GM10248 (cell line): ENCODE measurements at regions not wholly inside any gene's neighbourhood (a gene's known extent, or its start where the extent isn't known, plus 50 kb on each side); places are given as distances from the start of the nearest gene placed in this dataset.

Source experiments
- CTCF ChIA-PET: fragments of 300-600 bp; sonication (Branson Sonifier 250); formaldehyde crosslinking; extraction: SDS; loops from one replicate; lab custom pipeline; 2021; ENCODE audit warnings: antibody characterized with exemption; lab: Yijun Ruan, JAX
- POLR2A ChIA-PET: fragments of 350-650 bp; sonication (Branson Sonifier 250); formaldehyde crosslinking; extraction: SDS; loops from one replicate; lab custom pipeline; 2020; ENCODE audit warnings: antibody characterized with exemption; lab: Yijun Ruan, JAX
- DNase-seq: peaks from one replicate; pipeline ENCODE4 v3.0.0; 2012; ENCODE audit errors: extremely low spot score
- CTCF ChIP-seq: IDR thresholded peaks from 2 replicates; pipeline ENCODE4 v1.5.1; 2012; ENCODE audit warnings: mild to moderate bottlenecking, low read depth; ENCODE audit errors: extremely low read depth, missing control alignments, control extremely low read depth

- DNase-seq = no peak
- no peak for TF ChIP-seq CTCF
- ChIA-PET POLR2A (no interaction called here), CTCF (interaction anchor here (1.3 to 11.9 kb wide), 5 partner anchors 17 to 510 kb away, joined by 3 to 117 read pairs (median 5); no protein-coding TSS in a partner anchor)
Observed at GRCh38 chr20:9918348-9918747, 79.5 kb upstream of the PAK5 start.

GRCh38 chr20:9916761-9917160 is 77.9 kb upstream of the PAK5 start:
- no peak for TF ChIP-seq CTCF
- ChIA-PET CTCF (interaction anchor here (1.0 to 11.9 kb wide), 3 partner anchors 14 to 298 kb away, joined by 3 to 117 read pairs (median 9); no protein-coding TSS in a partner anchor), POLR2A (no interaction called here)
- DNase-seq = no peak

- POLR2A ChIA-PET = no interaction called here
- CTCF ChIA-PET = interaction anchor here (0.7 to 11.9 kb wide), 26 partner anchors 8 to 545 kb away, joined by 3 to 117 read pairs (median 4); no protein-coding TSS in a partner anchor
- TF ChIP-seq CTCF = peak; percentile 92
- peak; percentile 24 for DNase-seq
Observed at GRCh38 chr20:9912858-9913434, 74.1 kb upstream of the PAK5 start.

- TF ChIP-seq CTCF = no peak
- DNase-seq = no peak
- ChIA-PET POLR2A (no interaction called here), CTCF (interaction anchor here (0.7 to 11.9 kb wide), 26 partner anchors 9 to 544 kb away, joined by 3 to 117 read pairs (median 4); no protein-coding TSS in a partner anchor)
Observed at GRCh38 chr20:9912290-9912689, 73.4 kb upstream of the PAK5 start.

- no peak for DNase-seq
- CTCF ChIA-PET = interaction anchor here (0.7 to 11.9 kb wide), 14 partner anchors 10 to 543 kb away, joined by 3 to 117 read pairs (median 6); no protein-coding TSS in a partner anchor
- POLR2A ChIA-PET = no interaction called here
- no peak for TF ChIP-seq CTCF
Observed at GRCh38 chr20:9911519-9911918, 72.6 kb upstream of the PAK5 start.

- no peak for TF ChIP-seq CTCF
- POLR2A ChIA-PET = no interaction called here
- CTCF ChIA-PET = interaction anchor here (6.8 kb wide), 1 partner anchor 291 kb away, joined by 62 read pairs; no protein-coding TSS in a partner anchor
- no peak for DNase-seq
Observed at GRCh38 chr20:9909167-9909566, 70.3 kb upstream of the PAK5 start.
